ENCODE measurements at regions not wholly inside any gene's neighbourhood (a gene's known extent, or its start where the extent isn't known, plus 50 kb on each side); places are given as distances from the start of the nearest gene placed in this dataset.

GRCh38 chr2:2837746-2838547, 506.9 kb upstream of the MYT1L start:
- ATAC-seq (ENCODE audit: poor library complexity) (no peak), DNase-seq (no peak)
- intact Hi-C loops (cut with DNase I) = no loop called here

DNA sequence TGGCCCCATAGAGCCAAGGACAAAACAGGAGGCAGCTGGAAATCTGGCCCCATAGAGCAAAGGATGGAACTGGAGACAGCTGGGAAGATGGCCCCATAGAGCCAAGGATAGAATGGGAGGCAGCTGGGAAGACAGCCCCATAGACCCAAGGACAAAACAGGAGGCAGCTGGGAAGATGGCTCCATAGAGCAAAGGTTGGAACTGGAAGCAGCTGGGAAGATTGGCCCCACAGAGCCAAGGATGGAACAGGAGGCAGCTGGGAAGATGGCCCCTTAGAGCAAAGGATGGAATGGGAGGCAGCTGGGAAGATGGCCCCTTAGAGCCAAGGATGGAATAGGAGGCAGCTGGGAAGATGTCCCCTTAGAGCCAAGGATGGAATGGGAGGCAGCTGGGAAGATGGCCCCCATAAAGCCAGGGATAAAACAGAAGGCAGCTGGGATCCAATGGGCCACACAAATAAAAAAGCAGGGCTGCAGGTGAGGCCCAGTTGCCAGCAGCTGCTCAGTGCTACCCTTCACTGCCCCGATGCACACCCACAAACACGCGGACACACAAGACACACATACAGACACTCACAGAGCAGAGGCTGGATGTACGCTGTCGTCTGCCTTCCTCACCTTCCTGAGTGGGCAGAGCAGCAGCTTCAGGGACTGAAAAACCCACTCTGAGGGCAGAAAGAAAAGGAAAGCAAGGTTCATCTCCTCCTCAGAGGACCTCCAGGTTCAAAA, 505.4 kb upstream of the MYT1L start:
- intact Hi-C loops (cut with DNase I) = no loop called here
- DNase-seq (no peak), ATAC-seq (ENCODE audit: poor library complexity) (no peak)

- intact Hi-C loops (cut with DNase I) = no loop called here
- ATAC-seq (ENCODE audit: poor library complexity) = no peak
- DNase-seq = no peak
Measured at GRCh38 chr2:2834516-2835254, 503.6 kb upstream of the MYT1L start.

DNA sequence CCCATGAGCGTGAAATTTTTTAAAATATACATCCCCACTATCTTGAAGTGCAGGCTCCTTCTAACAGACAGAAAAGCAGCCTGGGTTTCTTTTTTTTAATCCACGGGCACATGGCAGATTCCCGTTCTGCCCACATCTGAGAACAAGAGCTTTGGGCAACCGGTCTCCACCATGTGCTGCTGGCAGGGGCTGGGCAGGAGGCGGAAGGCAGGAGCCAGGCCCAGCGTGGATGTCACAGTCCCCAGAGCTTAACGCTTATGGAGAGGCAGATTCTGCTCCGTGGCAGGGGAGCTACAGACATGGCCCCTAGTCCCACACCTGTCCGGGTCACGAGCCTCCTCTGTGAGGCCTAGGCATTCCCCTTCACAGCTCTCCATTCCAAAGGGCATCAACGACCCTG, 503.0 kb upstream of the MYT1L start:
- no peak for ATAC-seq (ENCODE audit: poor library complexity)
- intact Hi-C loops (cut with DNase I) = no loop called here
- no peak for DNase-seq

GRCh38 chr2:2832657-2833056, 501.6 kb upstream of the MYT1L start:
- intact Hi-C loops (cut with DNase I) = no loop called here
- no peak for ATAC-seq (ENCODE audit: poor library complexity)
- no peak for DNase-seq

DNA sequence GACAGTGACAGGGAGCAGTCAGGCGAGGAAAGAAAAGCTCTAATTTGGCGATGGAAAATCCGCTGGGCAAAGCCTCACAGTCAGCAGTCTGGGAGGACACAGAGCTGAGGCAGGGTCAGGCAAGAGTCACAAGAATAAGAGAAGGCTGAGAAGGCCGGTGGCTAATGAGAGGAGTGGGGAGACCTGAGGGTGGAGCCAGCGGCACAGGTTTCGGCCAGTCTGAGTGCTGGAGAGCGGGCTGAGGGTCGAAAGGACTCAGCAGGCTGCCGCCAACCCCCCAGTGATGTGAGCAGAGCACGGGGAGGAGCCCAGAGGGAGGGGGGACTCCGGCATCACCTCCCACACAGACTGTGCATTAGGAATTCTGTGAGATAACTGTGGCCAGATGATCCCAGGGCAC, 500.6 kb upstream of the MYT1L start:
- no peak for DNase-seq
- ATAC-seq (ENCODE audit: poor library complexity) = no peak
- intact Hi-C loops (cut with DNase I) = no loop called here

- DNase-seq (no peak), ATAC-seq (ENCODE audit: poor library complexity) (no peak)
- intact Hi-C loops (cut with DNase I) = no loop called here
Measured at GRCh38 chr2:2830576-2830975, 499.5 kb upstream of the MYT1L start.

- DNase-seq (no peak), ATAC-seq (ENCODE audit: poor library complexity) (no peak)
- intact Hi-C loops (cut with DNase I) = no loop called here
Measured at GRCh38 chr2:2828774-2829368, 497.8 kb upstream of the MYT1L start.

- no peak for ATAC-seq (ENCODE audit: poor library complexity)
- intact Hi-C loops (cut with DNase I) = no loop called here
- DNase-seq = no peak
Measured at GRCh38 chr2:2827761-2828221, 496.7 kb upstream of the MYT1L start.

DNA sequence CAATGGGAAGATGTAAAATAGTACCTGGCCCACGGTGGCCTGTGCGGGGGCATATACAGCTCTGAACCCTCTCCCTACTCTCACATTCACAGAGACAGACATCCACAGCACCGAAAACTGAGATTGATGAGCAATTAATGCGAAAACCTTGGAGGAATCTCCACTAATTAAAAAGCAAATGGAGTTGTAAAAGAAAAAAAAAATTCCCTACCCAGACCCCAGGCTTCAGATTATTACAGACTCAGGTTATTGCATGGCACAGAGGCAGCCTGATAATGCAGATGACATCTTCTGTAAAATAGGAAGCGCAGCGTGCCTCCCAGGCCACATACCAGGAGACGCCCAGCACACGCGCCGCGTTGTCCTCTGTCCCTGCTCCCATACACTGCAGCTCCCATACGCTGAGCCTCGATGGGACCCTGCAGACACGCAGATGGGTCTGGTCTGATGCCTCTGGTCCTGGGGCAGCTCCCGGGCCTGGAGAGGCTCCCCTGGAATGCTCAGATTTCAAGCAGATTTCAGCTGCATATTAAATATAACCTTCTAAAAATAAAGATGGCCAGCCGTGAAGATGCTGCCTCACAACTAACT, 496.1 kb upstream of the MYT1L start:
- no peak for DNase-seq
- no peak for ATAC-seq (ENCODE audit: poor library complexity)
- intact Hi-C loops (cut with DNase I) = no loop called here

DNA sequence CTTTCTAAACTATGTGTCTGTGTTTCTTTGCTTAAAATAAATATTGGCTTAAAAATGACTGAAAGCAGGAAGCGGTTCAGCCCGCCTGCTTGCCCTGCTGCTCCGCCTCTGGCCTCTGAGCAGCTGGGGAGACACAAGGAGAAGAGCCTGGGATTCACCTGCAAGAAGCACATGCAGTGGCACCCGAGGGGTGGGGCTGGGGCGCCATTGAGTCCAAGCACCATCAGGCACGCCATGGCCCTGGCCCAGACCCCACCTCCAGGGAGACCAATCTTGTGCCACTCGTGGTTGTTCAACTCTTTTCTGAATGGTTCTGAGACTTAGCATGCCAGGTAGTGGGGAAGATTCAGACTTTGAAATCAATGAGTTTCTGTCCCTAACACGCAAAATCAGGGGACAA, 495.5 kb upstream of the MYT1L start:
- no peak for DNase-seq
- no peak for ATAC-seq (ENCODE audit: poor library complexity)
- intact Hi-C loops (cut with DNase I) = no loop called here

- no peak for DNase-seq
- intact Hi-C loops (cut with DNase I) = no loop called here
Measured at GRCh38 chr2:2826209-2826551, 495.1 kb upstream of the MYT1L start.

DNA sequence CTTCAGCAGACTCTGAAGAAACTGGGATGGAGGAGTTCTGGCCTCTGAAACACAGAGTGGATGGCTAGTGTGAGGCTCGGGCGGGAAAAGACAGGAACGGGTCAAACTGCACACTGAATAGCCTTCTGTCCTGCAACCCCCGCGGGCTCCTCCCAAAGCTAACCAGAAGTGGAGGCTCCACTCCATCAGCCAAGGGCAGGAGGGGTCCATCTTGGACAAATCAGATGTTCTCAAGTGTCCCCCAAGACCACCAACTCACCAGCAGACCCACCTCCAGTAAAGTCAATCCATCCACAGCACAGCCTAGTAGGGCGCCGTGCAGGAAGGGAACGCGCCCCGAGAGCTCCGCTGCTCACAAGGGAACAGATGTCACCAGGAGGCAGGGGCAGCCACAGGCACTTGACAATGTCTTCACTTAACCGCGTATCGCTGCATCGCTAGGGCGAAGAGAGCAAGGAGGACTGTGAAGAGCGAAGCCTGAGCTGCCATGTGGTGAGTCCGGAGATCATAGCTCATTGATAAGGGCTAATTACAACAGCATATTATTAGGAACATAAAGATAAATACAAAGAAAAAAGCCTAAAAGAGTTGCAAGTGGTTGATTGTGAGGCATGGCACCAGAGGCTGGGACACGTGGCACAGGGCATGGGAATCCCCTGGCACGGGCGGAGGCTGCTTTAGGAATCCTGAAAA, 494.6 kb upstream of the MYT1L start:
- DNase-seq (no peak), ATAC-seq (ENCODE audit: poor library complexity) (no peak)
- intact Hi-C loops (cut with DNase I) = no loop called here

More at GRCh38 chr2:2826209-2826551, 495.1 kb upstream of the MYT1L start:
- no peak for ATAC-seq (ENCODE audit: poor library complexity)

DNA sequence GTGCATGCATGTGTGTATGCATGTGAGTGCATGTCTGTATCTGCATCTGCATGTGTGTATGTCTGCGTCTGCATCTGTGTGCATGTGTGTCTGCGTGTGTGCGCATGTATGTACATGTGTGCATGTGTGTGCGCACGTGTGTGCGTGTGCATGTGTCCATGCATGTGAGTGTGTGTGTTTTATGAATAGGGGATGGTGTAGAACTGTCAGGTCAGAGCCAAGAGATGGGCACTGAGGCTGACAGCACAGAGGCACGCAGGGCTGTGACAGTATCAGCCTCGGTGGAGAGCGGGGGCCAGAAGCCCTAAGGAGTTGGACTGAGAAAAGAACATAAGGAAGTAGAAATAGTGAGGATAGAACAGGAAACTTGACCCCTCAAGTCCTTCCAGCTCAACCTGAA, 494.0 kb upstream of the MYT1L start:
- no peak for ATAC-seq (ENCODE audit: poor library complexity)
- intact Hi-C loops (cut with DNase I) = no loop called here
- no peak for DNase-seq

DNA sequence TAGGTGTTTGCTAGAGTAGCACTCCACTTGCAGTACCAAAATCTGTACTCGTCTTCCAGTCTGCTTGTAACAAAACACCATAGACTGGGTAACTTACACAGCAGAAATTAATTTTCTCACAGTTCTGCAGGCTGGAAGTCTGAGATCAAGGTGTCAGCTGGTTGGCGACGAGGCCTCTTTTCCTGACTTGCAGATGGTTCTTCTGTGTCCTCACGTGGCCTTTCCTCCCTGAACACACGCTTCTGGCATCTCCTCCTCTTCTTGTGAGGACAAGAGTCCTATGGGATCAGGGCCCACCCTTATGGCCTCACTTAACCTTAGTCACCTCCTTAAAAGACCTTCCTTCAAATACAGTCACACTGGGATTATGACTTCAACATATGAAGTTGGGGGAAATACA, 493.5 kb upstream of the MYT1L start:
- intact Hi-C loops (cut with DNase I) = no loop called here
- ATAC-seq (ENCODE audit: poor library complexity) (no peak), DNase-seq (no peak)

DNA sequence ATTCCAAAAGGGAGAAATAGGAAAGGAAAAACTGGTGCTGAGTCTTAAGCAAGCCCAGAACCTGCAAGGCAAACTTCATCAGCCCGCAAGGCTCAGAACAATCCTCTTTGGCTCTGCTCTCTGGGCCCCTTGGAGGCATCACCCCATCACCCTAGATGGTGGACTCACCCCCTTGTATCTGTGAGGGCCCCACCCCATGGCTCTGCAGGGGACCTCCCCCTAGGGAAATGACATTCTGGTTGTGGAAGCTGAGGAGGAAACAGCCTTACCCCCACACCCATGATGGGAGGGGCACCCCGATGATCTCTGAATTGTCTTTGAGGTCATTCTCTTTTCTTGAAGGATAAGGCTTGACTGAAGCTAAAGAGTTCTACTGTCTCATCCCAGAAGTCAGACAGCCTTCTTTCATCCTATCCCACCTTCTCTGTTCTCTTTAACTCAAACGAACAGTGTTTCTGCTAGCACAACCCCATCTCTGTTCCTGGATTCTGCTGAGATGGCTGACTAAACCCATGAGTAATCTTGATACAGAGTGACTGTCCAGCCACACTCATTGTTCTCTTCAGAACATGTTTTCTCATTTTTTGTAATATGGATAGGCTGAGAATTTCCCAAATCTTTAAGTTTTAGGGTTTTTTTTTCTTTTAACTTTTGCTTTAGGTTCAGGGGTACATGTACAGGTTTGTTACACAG, 492.1 kb upstream of the MYT1L start:
- DNase-seq (no peak), ATAC-seq (ENCODE audit: poor library complexity) (no peak)
- intact Hi-C loops (cut with DNase I) = no loop called here

DNA sequence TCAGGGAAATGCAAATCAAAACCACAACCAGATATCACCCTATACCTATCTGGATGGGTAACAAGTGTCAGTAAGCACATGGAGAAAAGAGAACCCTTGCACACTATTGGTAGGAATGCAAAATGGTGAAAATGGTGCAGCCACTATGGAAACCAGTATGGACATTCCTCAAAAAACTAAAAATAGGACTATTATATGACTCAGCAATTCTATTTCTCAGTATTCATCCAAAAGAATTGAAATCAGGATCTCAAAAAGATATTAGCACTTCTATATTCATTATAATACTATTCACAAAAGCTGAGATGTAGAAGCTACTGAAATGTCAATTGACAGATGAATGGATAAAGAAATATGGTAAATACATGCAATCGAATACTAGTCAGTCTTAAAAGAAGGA, 491.1 kb upstream of the MYT1L start:
- ATAC-seq (ENCODE audit: poor library complexity) (no peak), DNase-seq (no peak)
- intact Hi-C loops (cut with DNase I) = no loop called here

DNA sequence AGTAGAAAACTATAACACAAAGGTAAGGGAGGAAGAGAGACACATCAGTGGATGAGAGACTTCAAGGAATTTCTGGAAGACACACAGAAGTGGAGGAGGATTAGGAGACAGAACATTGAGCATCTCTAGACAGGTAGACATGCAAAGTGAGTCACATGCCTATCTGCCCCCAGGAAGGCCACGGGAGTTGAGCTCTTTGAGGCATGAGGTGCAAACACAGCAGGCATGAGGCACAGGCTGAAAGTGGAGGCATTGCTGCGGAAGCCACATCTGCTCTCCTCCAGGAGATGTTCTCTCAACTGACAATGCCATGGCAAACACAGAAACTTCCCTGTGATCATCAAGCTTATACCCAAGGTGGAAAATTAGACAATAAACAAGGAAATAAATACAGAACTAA, 481.6 kb upstream of the MYT1L start:
- ATAC-seq (ENCODE audit: poor library complexity) (no peak), DNase-seq (no peak)
- intact Hi-C loops (cut with DNase I) = no loop called here
